C4-2B (cell line): ENCODE measurements at regions not wholly inside any gene's neighbourhood (a gene's known extent, or its start where the extent isn't known, plus 50 kb on each side); places are given as distances from the start of the nearest gene placed in this dataset.

Source experiments
- CTCF ChIP-seq: fragments of 450-650 bp; conservative IDR thresholded peaks from 2 replicates; pipeline ENCODE4 v1.5.1; 2017; ENCODE audit warnings: mild to moderate bottlenecking
- ZFX ChIP-seq: fragments of 450-650 bp; IDR thresholded peaks from 2 replicates; pipeline ENCODE4 v1.6.1; 2017

- TF ChIP-seq CTCF (no peak), ZFX (no peak)
These were observed 561.2 kb upstream of the CNTNAP5 start for GRCh38 chr2:123463886-123464285.
